SKM-1 treated with dmso at 0.1 percent for 144 hours (cell line): ENCODE measurements at regions not wholly inside any gene's neighbourhood (a gene's known extent, or its start where the extent isn't known, plus 50 kb on each side); places are given as distances from the start of the nearest gene placed in this dataset.

Experiments
- DNase-seq: peaks from one replicate; lab custom pipeline; 2025; ENCODE audit not compliant: unreplicated experiment; lab: John Stamatoyannopoulos, UW

GRCh38 chr14:26849514-26849913 is 251.7 kb upstream of the NOVA1 start:
- DNase-seq: no peak

- DNase-seq: no peak
Observed at GRCh38 chr14:26851793-26852192, 254.0 kb upstream of the NOVA1 start.

- no peak for DNase-seq
Observed at GRCh38 chr14:26855077-26855753, 257.4 kb upstream of the NOVA1 start.

GRCh38 chr14:26856876-26857518 is 259.2 kb upstream of the NOVA1 start:
- no peak for DNase-seq

GRCh38 chr14:26859483-26859882 is 261.6 kb upstream of the NOVA1 start:
- no peak for DNase-seq

- DNase-seq: no peak
Observed at GRCh38 chr14:26860111-26860510, 262.3 kb upstream of the NOVA1 start.

GRCh38 chr14:26863736-26864135 is 265.9 kb upstream of the NOVA1 start:
- DNase-seq: no peak

GRCh38 chr14:26866721-26867120 is 268.9 kb upstream of the NOVA1 start:
- no peak for DNase-seq

- DNase-seq: no peak
Observed at GRCh38 chr14:26867171-26867757, 269.4 kb upstream of the NOVA1 start.

- no peak for DNase-seq
Observed at GRCh38 chr14:26870096-26870495, 272.3 kb upstream of the NOVA1 start.

GRCh38 chr14:26870722-26871617 is 273.1 kb upstream of the NOVA1 start:
- DNase-seq: no peak

- no peak for DNase-seq
Observed at GRCh38 chr14:26872515-26873361, 274.9 kb upstream of the NOVA1 start.

- no peak for DNase-seq
Observed at GRCh38 chr14:26873362-26873960, 275.6 kb upstream of the NOVA1 start.

GRCh38 chr14:26887847-26888246 is 290.0 kb upstream of the NOVA1 start:
- DNase-seq: no peak

- DNase-seq: no peak
Observed at GRCh38 chr14:26888592-26888991, 290.8 kb upstream of the NOVA1 start.

GRCh38 chr14:26896447-26896846 is 298.6 kb upstream of the NOVA1 start:
- no peak for DNase-seq

- no peak for DNase-seq
Observed at GRCh38 chr14:26897196-26897595, 299.4 kb upstream of the NOVA1 start.

- DNase-seq: no peak
Observed at GRCh38 chr14:26905229-26905628, 307.4 kb upstream of the NOVA1 start.

GRCh38 chr14:26913786-26914185 is 316.0 kb upstream of the NOVA1 start:
- DNase-seq: no peak

GRCh38 chr14:26917086-26917485 is 319.3 kb upstream of the NOVA1 start:
- DNase-seq: no peak
